Renal cortical epithelial cell (primary cell): ENCODE measurements at regions not wholly inside any gene's neighbourhood (a gene's known extent, or its start where the extent isn't known, plus 50 kb on each side); places are given as distances from the start of the nearest gene placed in this dataset.

ENCODE experiments used
- DNase-seq: peaks from one replicate; pipeline ENCODE4 v3.0.0-alpha.2; 2011; ENCODE audit warnings: low read depth

GRCh38 chr2:215499331-215499730 lies 63.5 kb upstream of the FN1 start:
- no peak for DNase-seq

GRCh38 chr2:215498431-215498830 lies 62.6 kb upstream of the FN1 start:
- DNase-seq = no peak

GRCh38 chr2:215493376-215493775 lies 57.5 kb upstream of the FN1 start:
- peak; percentile 56 for DNase-seq

GRCh38 chr2:215489288-215489848 lies 53.5 kb upstream of the FN1 start:
- no peak for DNase-seq

GRCh38 chr2:215487002-215487372 lies 51.1 kb upstream of the FN1 start:
- peak; percentile 40 for DNase-seq

GRCh38 chr2:215486291-215487001 lies 50.6 kb upstream of the FN1 start:
- no peak for DNase-seq
